HL-60 (cell line): ENCODE measurements at regions not wholly inside any gene's neighbourhood (a gene's known extent, or its start where the extent isn't known, plus 50 kb on each side); places are given as distances from the start of the nearest gene placed in this dataset.

Source experiments
- CTCF ChIP-seq: IDR thresholded peaks from one replicate; pipeline ENCODE4 v1.5.1; 2011; ENCODE audit warnings: low read length, control low read depth, inconsistent platforms; ENCODE audit not compliant: insufficient read depth
- GABPA ChIP-seq: IDR thresholded peaks from 2 replicates; pipeline ENCODE4 v1.6.1; 2012; ENCODE audit warnings: low read depth
- REST ChIP-seq: IDR thresholded peaks from 2 replicates; pipeline ENCODE4 v1.6.1; 2012; ENCODE audit warnings: low read depth; ENCODE audit not compliant: insufficient replicate concordance

DNA sequence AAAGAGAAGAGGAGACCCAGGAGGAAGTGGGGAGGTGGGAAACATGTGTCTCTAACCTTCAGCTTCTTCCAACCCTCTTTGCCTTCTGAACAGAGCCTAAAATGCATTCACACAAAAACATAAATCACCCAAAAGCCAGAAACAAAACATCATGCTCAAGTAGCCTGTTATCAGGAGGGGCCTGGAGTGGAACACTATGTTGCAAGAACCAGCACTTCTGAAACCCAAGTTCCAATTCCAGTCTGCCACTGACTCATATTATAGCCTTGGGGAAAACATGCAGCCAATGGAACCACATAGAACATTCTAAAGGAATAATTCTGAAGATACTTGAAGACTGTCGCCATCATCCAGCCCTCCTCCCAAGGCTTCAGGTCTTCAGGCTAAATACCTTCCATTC is 169.8 kb upstream of the PLXNC1 start:
- no peak for TF ChIP-seq CTCF
- TF ChIP-seq GABPA, result no peak
- no peak for TF ChIP-seq REST
